Liver (tissue), 7 donors: ENCODE measurements at regions not wholly inside any gene's neighbourhood (a gene's known extent, or its start where the extent isn't known, plus 50 kb on each side); places are given as distances from the start of the nearest gene placed in this dataset.

Source experiments
- DNase-seq: peaks from one replicate; pipeline ENCODE4 v3.0.0-alpha.2; 2017; ENCODE audit warnings: low spot score
- H3K27ac ChIP-seq, 2 donors: one replicate each; pipeline ENCODE4 v1.7.0; 2013; ENCODE audit warnings: inconsistent platforms in 2 of 2, low read length in 2 of 2, control low read depth in 1 of 2, low read depth in 1 of 2, mild to moderate bottlenecking in 1 of 2
- H3K27me3 ChIP-seq, 4 donors: one replicate each; pipeline versions ENCODE4 v1.6.1 to v1.7.0; 2013; ENCODE audit warnings: low read length in 3 of 4, inconsistent platforms in 1 of 4, mild to moderate bottlenecking in 1 of 4, moderate library complexity in 1 of 4; ENCODE audit not compliant: control insufficient read depth in 4 of 4, insufficient read depth in 4 of 4
- H3K36me3 ChIP-seq, 4 donors: one replicate each; pipeline versions ENCODE4 v1.6.1 to v1.7.0; 2013; ENCODE audit warnings: low read length in 3 of 4, mild to moderate bottlenecking in 3 of 4, low read depth in 1 of 4, moderate library complexity in 1 of 4; ENCODE audit not compliant: control insufficient read depth in 4 of 4, insufficient read depth in 3 of 4
- H3K4me1 ChIP-seq, 4 donors: one replicate each; pipeline versions ENCODE4 v1.6.1 to v1.7.0; 2013; ENCODE audit warnings: low read length in 3 of 4, mild to moderate bottlenecking in 3 of 4, moderate library complexity in 1 of 4; ENCODE audit not compliant: control insufficient read depth in 4 of 4, insufficient read depth in 4 of 4
- H3K4me3 ChIP-seq, 3 donors: one replicate each; pipeline versions ENCODE4 v1.6.1 to v1.7.0; 2013; ENCODE audit warnings: low read length in 3 of 3, control low read depth in 1 of 3, low read depth in 1 of 3, mild to moderate bottlenecking in 1 of 3
- H3K9ac ChIP-seq, 2 donors: one replicate each; pipeline ENCODE4 v1.7.0; 2013; ENCODE audit warnings: low read length in 2 of 2, mild to moderate bottlenecking in 2 of 2, moderate library complexity in 2 of 2, control low read depth in 1 of 2, low read depth in 1 of 2
- H3K9me3 ChIP-seq, 4 donors: one replicate each; pipeline versions ENCODE4 v1.6.1 to v1.7.0; 2013; ENCODE audit warnings: low read length in 3 of 4; ENCODE audit not compliant: control insufficient read depth in 4 of 4
- EGR1 ChIP-seq, 2 donors: IDR thresholded peaks; 2 replicates each; pipeline ENCODE4 v1.6.1; 2016 to 2018; ENCODE audit warnings: antibody characterized with exemption in 2 of 2, low read depth in 2 of 2
- FOXA1 ChIP-seq: IDR thresholded peaks from 2 replicates; pipeline ENCODE4 v1.6.1; 2016; ENCODE audit warnings: antibody characterized with exemption
- FOXA2 ChIP-seq: IDR thresholded peaks from 2 replicates; pipeline ENCODE4 v1.6.1; 2016; ENCODE audit warnings: antibody characterized with exemption
- GABPA ChIP-seq, 2 donors: IDR thresholded peaks in 1 of 2; conservative IDR thresholded peaks in 1 of 2; 2 replicates each; pipeline ENCODE4 v1.6.1; 2016; ENCODE audit warnings: antibody characterized with exemption in 2 of 2, mild to moderate bottlenecking in 1 of 2, moderate library complexity in 1 of 2
- HNF4A ChIP-seq, 2 donors: conservative IDR thresholded peaks; 2 replicates each; pipeline ENCODE4 v1.6.1; 2016; ENCODE audit warnings: antibody characterized with exemption in 2 of 2, mild to moderate bottlenecking in 2 of 2
- HNF4G ChIP-seq: IDR thresholded peaks from 2 replicates; pipeline ENCODE4 v1.6.1; 2016; ENCODE audit warnings: antibody characterized with exemption
- JUND ChIP-seq, 2 donors: IDR thresholded peaks; 2 replicates each; pipeline ENCODE4 v1.6.1; 2016; ENCODE audit warnings: antibody characterized with exemption in 2 of 2
- NR2F2 ChIP-seq: IDR thresholded peaks from 2 replicates; pipeline ENCODE4 v1.6.1; 2016; ENCODE audit warnings: antibody characterized with exemption
- REST ChIP-seq: IDR thresholded peaks from 2 replicates; pipeline ENCODE4 v1.6.1; 2016; ENCODE audit warnings: antibody characterized with exemption, mild to moderate bottlenecking
- RXRA ChIP-seq, 2 donors: IDR thresholded peaks; 2 replicates each; pipeline ENCODE4 v1.6.1; 2017 to 2018; ENCODE audit warnings: antibody characterized with exemption in 2 of 2, mild to moderate bottlenecking in 1 of 2
- SP1 ChIP-seq: IDR thresholded peaks from 2 replicates; pipeline ENCODE4 v1.6.1; 2018; ENCODE audit warnings: antibody characterized with exemption, mild to moderate bottlenecking
- YY1 ChIP-seq: IDR thresholded peaks from 2 replicates; pipeline ENCODE4 v1.6.1; 2016; ENCODE audit warnings: antibody characterized with exemption, mild to moderate bottlenecking
- ZBTB33 ChIP-seq: IDR thresholded peaks from 2 replicates; pipeline ENCODE4 v1.6.1; 2016; ENCODE audit warnings: antibody characterized with exemption
- TF ChIP-seq, protein P1 (sequence below): fragments of 150-350 bp; IDR thresholded peaks from 2 replicates; pipeline ENCODE4 v1.5.1; 2017; ENCODE audit warnings: improper control_type of control experiment, low read depth, low read length; ENCODE audit not compliant: missing input control
- TF ChIP-seq, protein P2 (sequence below): IDR thresholded peaks from 2 replicates; pipeline ENCODE4 v1.6.1; 2016; ENCODE audit warnings: antibody characterized with exemption
- TF ChIP-seq, protein P3 (sequence below): IDR thresholded peaks from 2 replicates; pipeline ENCODE4 v1.6.1; 2016; ENCODE audit warnings: antibody characterized with exemption
- donor health status: healthy.
- donor health status: healthy.
- donor health status: healthy.
- donor health status: healthy.

- no peak for DNase-seq
- H3K9me3 ChIP-seq = peaks cover 0 to 2% (median 0%) of the 10 kb centered on the region in 4 donors
- no peak overlapping the region for H3K9ac ChIP-seq
- H3K4me3 ChIP-seq = no peak overlapping the region
- no peak overlapping the region for H3K27ac ChIP-seq
- no peaks in the 10 kb centered on the region for H3K36me3 ChIP-seq
- no peaks in the 10 kb centered on the region for H3K27me3 ChIP-seq
- no peaks in the 10 kb centered on the region for H3K4me1 ChIP-seq
- TF ChIP-seq HNF4A (conservative IDR thresholded peaks at IDR 0.05) (no peak), REST (no peak), JUND (IDR thresholded peaks at IDR 0.05) (no peak), HNF4G (no peak), RXRA (IDR thresholded peaks at IDR 0.05) (no peak), NR2F2 (no peak), EGR1 (IDR thresholded peaks at IDR 0.05; ENCODE audit: low read depth in 2 of 2) (no peak), FOXA2 (no peak), GABPA (IDR thresholded peaks at IDR 0.05 in 1 of 2, conservative IDR thresholded peaks at IDR 0.05 in 1 of 2) (no peak), ZBTB33 (no peak), YY1 (no peak), SP1 (no peak)
- TF ChIP-seq, protein P1, sequence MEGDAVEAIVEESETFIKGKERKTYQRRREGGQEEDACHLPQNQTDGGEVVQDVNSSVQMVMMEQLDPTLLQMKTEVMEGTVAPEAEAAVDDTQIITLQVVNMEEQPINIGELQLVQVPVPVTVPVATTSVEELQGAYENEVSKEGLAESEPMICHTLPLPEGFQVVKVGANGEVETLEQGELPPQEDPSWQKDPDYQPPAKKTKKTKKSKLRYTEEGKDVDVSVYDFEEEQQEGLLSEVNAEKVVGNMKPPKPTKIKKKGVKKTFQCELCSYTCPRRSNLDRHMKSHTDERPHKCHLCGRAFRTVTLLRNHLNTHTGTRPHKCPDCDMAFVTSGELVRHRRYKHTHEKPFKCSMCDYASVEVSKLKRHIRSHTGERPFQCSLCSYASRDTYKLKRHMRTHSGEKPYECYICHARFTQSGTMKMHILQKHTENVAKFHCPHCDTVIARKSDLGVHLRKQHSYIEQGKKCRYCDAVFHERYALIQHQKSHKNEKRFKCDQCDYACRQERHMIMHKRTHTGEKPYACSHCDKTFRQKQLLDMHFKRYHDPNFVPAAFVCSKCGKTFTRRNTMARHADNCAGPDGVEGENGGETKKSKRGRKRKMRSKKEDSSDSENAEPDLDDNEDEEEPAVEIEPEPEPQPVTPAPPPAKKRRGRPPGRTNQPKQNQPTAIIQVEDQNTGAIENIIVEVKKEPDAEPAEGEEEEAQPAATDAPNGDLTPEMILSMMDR = no peak
- TF ChIP-seq, protein P2, sequence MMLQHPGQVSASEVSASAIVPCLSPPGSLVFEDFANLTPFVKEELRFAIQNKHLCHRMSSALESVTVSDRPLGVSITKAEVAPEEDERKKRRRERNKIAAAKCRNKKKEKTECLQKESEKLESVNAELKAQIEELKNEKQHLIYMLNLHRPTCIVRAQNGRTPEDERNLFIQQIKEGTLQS = no peak
Observed at GRCh38 chr18:33517950-33518349, 60.1 kb upstream of the ASXL3 start.

DNA sequence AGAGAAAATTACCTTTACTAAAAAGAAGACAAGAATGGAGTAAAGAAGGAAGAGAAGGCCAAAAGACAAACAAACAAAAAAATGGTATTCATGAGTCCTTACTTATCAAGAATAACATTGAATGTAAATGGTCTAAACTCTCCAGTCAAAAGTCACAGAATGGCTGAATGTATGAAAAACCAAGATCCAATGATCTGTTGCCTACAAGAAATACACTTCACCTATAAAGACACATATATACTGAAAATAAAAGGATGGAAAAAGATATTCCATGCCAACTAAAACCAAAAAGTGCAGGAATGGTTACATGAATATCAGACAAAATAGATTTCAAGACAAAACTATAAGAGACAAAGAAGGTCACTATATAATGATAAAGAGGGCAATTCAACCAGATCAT is 65.0 kb upstream of the ASXL3 start:
- Histone ChIP-seq H3K4me1 (no peaks in the 10 kb centered on the region), H3K4me3 (no peak overlapping the region), H3K9ac (no peak overlapping the region), H3K36me3 (no peaks in the 10 kb centered on the region), H3K27ac (no peak overlapping the region), H3K9me3 (peaks cover 0 to 2% (median 0%) of the 10 kb centered on the region in 4 donors), H3K27me3 (no peaks in the 10 kb centered on the region)
- DNase-seq = no peak
- TF ChIP-seq FOXA2 (no peak), FOXA1 (no peak), RXRA (IDR thresholded peaks at IDR 0.05) (no peak), HNF4A (conservative IDR thresholded peaks at IDR 0.05) (no peak), SP1 (no peak), NR2F2 (no peak)
- TF ChIP-seq, protein P3, sequence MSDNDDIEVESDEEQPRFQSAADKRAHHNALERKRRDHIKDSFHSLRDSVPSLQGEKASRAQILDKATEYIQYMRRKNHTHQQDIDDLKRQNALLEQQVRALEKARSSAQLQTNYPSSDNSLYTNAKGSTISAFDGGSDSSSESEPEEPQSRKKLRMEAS = no peak
- TF ChIP-seq, protein P1 = no peak
